Mesodermal cell (in vitro differentiated cells): ENCODE measurements at regions not wholly inside any gene's neighbourhood (a gene's known extent, or its start where the extent isn't known, plus 50 kb on each side); places are given as distances from the start of the nearest gene placed in this dataset.

Experiments used
- H3K27ac ChIP-seq: 2 replicates; pipeline ENCODE4 v1.7.0; 2013; ENCODE audit warnings: mild to moderate bottlenecking, low read depth, low read length, moderate library complexity; ENCODE audit not compliant: severe bottlenecking
- H3K36me3 ChIP-seq: 2 replicates; pipeline ENCODE4 v1.7.1; 2013; ENCODE audit warnings: mild to moderate bottlenecking, low read length, moderate library complexity; ENCODE audit not compliant: control insufficient read depth, insufficient read depth
- H3K4me1 ChIP-seq: one replicate; pipeline ENCODE4 v1.7.1; 2013; ENCODE audit warnings: mild to moderate bottlenecking, low read length; ENCODE audit not compliant: insufficient read depth, control insufficient read depth, poor library complexity, severe bottlenecking
- H3K4me3 ChIP-seq: 2 replicates; pipeline ENCODE4 v1.7.0; 2013; ENCODE audit warnings: low read length, control low read depth, mild to moderate bottlenecking; ENCODE audit not compliant: insufficient read depth, poor library complexity, severe bottlenecking; ENCODE audit errors: extremely low read depth
- H3K9me3 ChIP-seq: 2 replicates; pipeline ENCODE4 v1.7.1; 2013; ENCODE audit warnings: mild to moderate bottlenecking, low read length, moderate library complexity; ENCODE audit not compliant: control insufficient read depth
- WGBS, 2 experiments: methylation state at CpG; one replicate each; pipeline ENCODE4 v1.1.5; 2013; ENCODE audit warnings: missing lambda C conversion rate in 2 of 2; ENCODE audit not compliant: insufficient coverage in 2 of 2; 5-methylcytosine and 5-hydroxymethylcytosine counted together

GRCh38 chr11:122305426-122306320, 189.7 kb upstream of the BLID start:
- Histone ChIP-seq H3K4me3 (no peak overlapping the region), H3K4me1 (peaks cover 9% of the 10 kb centered on the region), H3K9me3 (no peaks in the 10 kb centered on the region), H3K36me3 (no peaks in the 10 kb centered on the region), H3K27ac (no peak overlapping the region)
- WGBS, 2 experiments = 90% methylated on average over 3 to 6 of the region's 9 CpGs

DNA sequence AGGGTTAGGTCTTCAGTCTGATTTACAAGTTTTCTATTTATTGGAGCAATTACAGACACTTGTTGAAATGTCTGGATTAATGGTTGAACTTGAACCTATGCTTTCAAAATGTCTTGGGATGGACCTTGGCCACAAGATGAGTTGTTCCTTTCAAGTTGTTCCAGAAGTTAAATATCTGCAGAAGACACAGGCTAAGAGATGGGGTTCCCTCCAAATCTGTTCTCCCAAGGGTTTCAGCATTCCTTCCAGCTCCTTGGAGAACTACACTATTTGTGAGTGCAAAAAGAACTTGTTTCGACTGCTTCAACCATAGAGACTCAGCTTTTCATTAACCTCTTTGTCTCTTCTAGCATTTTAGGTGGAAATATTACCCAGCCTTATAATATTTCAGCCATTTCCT, 189.0 kb upstream of the BLID start:
- H3K27ac ChIP-seq = no peak overlapping the region
- WGBS, 2 experiments = 100% methylated on average over 1 of the region's 1 CpG; no CpG with 5 or more reads in 1 of the 2 experiments

DNA sequence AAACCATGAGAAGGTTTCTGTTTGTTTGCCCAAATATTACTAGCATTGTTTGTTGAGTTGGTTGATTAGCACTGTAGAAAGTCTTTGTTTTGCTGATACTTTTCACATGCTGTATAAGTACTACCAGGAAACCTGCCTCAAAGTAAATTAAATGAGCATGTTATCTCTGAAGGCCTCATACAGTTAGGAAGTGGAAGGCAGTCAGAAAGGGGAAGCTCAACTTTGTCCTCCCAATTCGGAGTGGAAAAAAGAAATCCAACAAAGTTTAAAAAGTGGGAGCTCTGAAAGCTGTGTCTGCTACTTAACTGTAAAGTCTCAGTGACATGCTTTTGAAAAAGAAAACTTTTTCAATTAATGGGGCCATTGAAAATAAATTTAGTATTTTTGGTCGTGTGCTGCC, 188.3 kb upstream of the BLID start:
- WGBS, 2 experiments = 75 to 100% methylated on average over 1 of the region's 2 CpGs
- H3K4me3 ChIP-seq = no peak overlapping the region

More for the DNA sequence above, 189.0 kb upstream of the BLID start:
- Histone ChIP-seq H3K4me1 (peaks cover 9% of the 10 kb centered on the region), H3K4me3 (no peak overlapping the region), H3K36me3 (no peaks in the 10 kb centered on the region), H3K9me3 (no peaks in the 10 kb centered on the region)

DNA sequence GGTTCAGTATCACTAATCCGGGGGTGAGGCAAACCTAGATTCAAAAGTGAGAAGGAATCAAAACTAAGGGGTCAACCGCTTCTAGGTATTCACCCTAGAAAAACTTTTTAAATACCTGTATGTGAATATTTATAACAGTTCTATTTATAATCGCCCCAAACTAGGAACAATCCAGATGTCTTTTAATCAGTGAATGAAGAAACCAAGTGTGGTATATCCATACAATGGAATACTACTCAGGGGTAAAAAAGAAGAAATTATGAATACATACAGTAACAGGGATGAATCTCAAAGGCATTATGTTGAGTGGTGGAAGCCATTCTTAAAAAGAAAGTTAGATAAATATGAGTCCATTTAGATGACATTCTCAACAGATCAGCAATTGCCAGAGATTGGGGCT, 178.0 kb upstream of the BLID start:
- Histone ChIP-seq H3K36me3 (no peaks in the 10 kb centered on the region), H3K9me3 (peaks cover 4% of the 10 kb centered on the region), H3K27ac (no peak overlapping the region), H3K4me1 (no peaks in the 10 kb centered on the region), H3K4me3 (no peak overlapping the region)
- WGBS, 2 experiments = no CpG with 5 or more reads among the region's 3 CpGs

More for the DNA sequence above, 188.3 kb upstream of the BLID start:
- Histone ChIP-seq H3K9me3 (no peaks in the 10 kb centered on the region), H3K4me1 (peaks cover 6% of the 10 kb centered on the region), H3K27ac (no peak overlapping the region), H3K36me3 (no peaks in the 10 kb centered on the region)

DNA sequence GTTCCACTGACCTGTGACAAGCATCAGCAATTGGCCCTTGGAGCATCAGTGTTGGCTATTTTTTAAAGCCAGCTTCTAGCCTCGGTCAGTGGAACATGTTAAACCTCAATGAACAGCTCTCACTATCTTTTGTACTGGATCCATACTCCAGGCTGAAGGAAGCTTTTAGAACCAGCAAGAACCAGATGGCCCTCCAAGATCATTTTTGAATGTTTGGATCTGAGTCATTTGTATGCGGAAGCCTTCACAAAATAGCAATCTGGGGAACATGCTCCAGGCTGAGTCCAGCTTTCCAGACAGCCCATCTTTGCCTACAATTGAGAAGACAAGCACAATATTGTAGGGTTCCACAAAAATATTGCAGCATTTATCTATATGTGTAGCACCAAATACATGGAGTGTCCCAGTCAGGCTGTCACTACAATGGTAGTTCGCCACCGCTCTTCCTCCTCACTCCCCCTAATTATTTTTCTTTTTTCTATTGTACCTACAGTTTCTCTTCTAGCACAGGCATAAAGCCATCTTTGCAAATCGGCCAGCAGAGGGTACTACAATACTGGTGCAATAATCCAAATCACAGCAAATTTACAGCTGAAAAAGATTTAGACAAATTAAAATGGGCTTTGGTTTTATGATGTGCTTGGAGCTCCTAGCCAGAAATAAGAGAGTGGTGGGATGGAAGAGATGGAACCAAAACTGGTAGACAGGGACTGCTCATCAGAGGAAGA, 177.4 kb upstream of the BLID start:
- H3K4me1 ChIP-seq = no peaks in the 10 kb centered on the region
- H3K27ac ChIP-seq = no peak overlapping the region
- WGBS, 2 experiments = 86 to 88% methylated on average over 4 of the region's 5 CpGs
- H3K9me3 ChIP-seq = peaks cover 4% of the 10 kb centered on the region
- H3K36me3 ChIP-seq = no peaks in the 10 kb centered on the region
- no peak overlapping the region for H3K4me3 ChIP-seq

DNA sequence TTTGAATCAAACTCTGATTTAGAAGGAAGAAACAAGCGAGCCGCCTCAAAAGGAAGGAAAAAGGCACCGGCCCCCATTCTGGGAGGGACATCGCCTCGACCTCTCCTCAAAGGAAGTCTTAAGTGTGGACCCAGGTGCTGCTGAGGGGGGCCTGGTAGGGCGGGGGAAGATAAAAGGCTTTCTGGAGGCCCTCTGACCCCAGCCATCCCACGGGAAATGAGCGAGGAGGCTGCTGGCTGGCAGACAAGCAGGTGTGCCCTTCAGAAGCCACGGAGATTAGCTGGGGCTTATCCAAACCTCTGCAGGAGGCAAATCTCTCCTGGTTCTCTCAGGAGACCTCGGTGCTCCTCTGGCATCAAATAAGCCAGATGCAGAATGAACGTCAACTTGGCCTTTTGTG, 171.4 kb upstream of the BLID start:
- no peak overlapping the region for H3K27ac ChIP-seq
- H3K4me3 ChIP-seq = no peak overlapping the region
- no peaks in the 10 kb centered on the region for H3K9me3 ChIP-seq
- 62 to 65% methylated on average over 9 to 10 of the region's 11 CpGs for WGBS, 2 experiments
- peaks cover 3% of the 10 kb centered on the region for H3K4me1 ChIP-seq
- H3K36me3 ChIP-seq = no peaks in the 10 kb centered on the region

GRCh38 chr11:122285070-122285988, 169.3 kb upstream of the BLID start:
- Histone ChIP-seq H3K27ac (no peak overlapping the region), H3K4me1 (peaks cover 3% of the 10 kb centered on the region), H3K36me3 (no peaks in the 10 kb centered on the region), H3K4me3 (no peak overlapping the region), H3K9me3 (no peaks in the 10 kb centered on the region)
- WGBS, 2 experiments = 93 to 96% methylated on average over 7 of the region's 8 CpGs

DNA sequence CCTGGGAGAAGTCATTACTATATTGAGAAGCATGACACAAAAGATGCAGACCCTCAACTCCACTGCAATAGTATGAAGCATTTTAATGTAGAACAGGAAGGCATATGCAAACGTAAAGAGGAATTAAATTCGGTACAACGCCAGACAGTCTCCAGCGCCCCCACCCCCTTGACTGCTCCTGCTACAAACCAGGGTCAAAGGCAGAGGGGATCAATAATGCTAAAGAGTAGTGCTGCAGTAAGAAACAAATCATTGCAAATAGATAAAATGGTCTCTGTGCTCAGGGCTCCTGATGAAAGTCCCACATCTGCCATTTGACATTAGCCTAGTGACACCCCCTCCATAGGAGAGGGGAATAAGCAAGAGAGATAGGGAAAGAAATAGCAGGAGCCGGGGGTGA, 164.9 kb upstream of the BLID start:
- 86 to 100% methylated on average over 2 to 4 of the region's 5 CpGs for WGBS, 2 experiments
- Histone ChIP-seq H3K4me3 (no peak overlapping the region), H3K9me3 (no peaks in the 10 kb centered on the region), H3K27ac (no peak overlapping the region), H3K36me3 (no peaks in the 10 kb centered on the region), H3K4me1 (peaks cover 3% of the 10 kb centered on the region)

- Histone ChIP-seq H3K36me3 (no peaks in the 10 kb centered on the region), H3K4me1 (peaks cover 3% of the 10 kb centered on the region), H3K27ac (no peak overlapping the region), H3K4me3 (no peak overlapping the region), H3K9me3 (no peaks in the 10 kb centered on the region)
Measured at GRCh38 chr11:122279194-122279593, 163.2 kb upstream of the BLID start.

- no peak overlapping the region for H3K4me3 ChIP-seq
- 70 to 86% methylated on average over 2 to 4 of the region's 4 CpGs for WGBS, 2 experiments
- H3K36me3 ChIP-seq = no peaks in the 10 kb centered on the region
- H3K9me3 ChIP-seq = no peaks in the 10 kb centered on the region
- H3K27ac ChIP-seq = no peak overlapping the region
- peaks cover 4% of the 10 kb centered on the region for H3K4me1 ChIP-seq
Measured at GRCh38 chr11:122277493-122277892, 161.5 kb upstream of the BLID start.
